B cell (primary cell): ENCODE measurements at regions not wholly inside any gene's neighbourhood (a gene's known extent, or its start where the extent isn't known, plus 50 kb on each side); places are given as distances from the start of the nearest gene placed in this dataset.

Source experiments
- ATAC-seq: fragments of 200-7000 bp; cut with Tn5 transposase; one replicate; pipeline ENCODE4 v1.10.0; 2021; ENCODE audit warnings: low read depth, mild to moderate bottlenecking, moderate number of reproducible peaks, moderate library complexity
- CTCF ChIA-PET: fragments of 350-600 bp; sonication (Branson Sonifier 250); formaldehyde crosslinking; loops from one replicate; lab custom pipeline; 2021; ENCODE audit warnings: antibody characterized with exemption, inconsistent platforms; lab: Charles Lee
- POLR2A ChIA-PET: fragments of 350-600 bp; sonication (Branson Sonifier 250); formaldehyde crosslinking; loops from one replicate; lab custom pipeline; 2021; ENCODE audit warnings: antibody characterized with exemption; lab: Charles Lee
- DNase-seq: peaks from one replicate; pipeline ENCODE4 v3.0.0; 2013
- H2AFZ ChIP-seq: 2 replicates; pipeline ENCODE4 v1.6.1; 2012; ENCODE audit warnings: mild to moderate bottlenecking, low read depth, low read length; ENCODE audit not compliant: insufficient read depth, poor library complexity, severe bottlenecking
- H3K27ac ChIP-seq, 2 donors: 1 replicate in 1 of 2; 2 replicates in 1 of 2; pipeline ENCODE4 v1.5.1; 2012 to 2013; ENCODE audit warnings: low read length in 2 of 2, mild to moderate bottlenecking in 2 of 2, moderate library complexity in 1 of 2
- H3K27me3 ChIP-seq, 4 experiments: fragments of 200-600 bp in 1 of 4; sonication (generic) in 1 of 4; replicated peaks in 1 of 4; 1 replicate in 2 of 4; 2 replicates in 2 of 4; pipeline versions ENCODE4 v1.6.1 to v1.7.0; 2013 to 2016; ENCODE audit warnings: low read length in 3 of 4, mild to moderate bottlenecking in 2 of 4, mixed read lengths in 1 of 4, moderate library complexity in 1 of 4; ENCODE audit not compliant: insufficient read depth in 4 of 4, control insufficient read depth in 3 of 4; ENCODE audit errors: control extremely low read depth in 1 of 4
- H3K36me3 ChIP-seq, 2 experiments: replicated peaks in 1 of 2; 1 replicate in 1 of 2; 2 replicates in 1 of 2; pipeline versions ENCODE4 v1.6.1 to v1.7.1; 2013; ENCODE audit warnings: low read length in 1 of 2; ENCODE audit not compliant: insufficient read depth in 2 of 2, control insufficient read depth in 1 of 2; ENCODE audit errors: control extremely low read depth in 1 of 2, extremely low read depth in 1 of 2
- H3K4me1 ChIP-seq, 2 donors: fragments of 200-600 bp in 1 of 2; sonication (generic) in 1 of 2; 1 replicate in 1 of 2; 2 replicates in 1 of 2; pipeline versions ENCODE4 v1.5.1 to v1.6.1; 2013 to 2017; ENCODE audit warnings: low read length in 2 of 2; ENCODE audit not compliant: control insufficient read depth in 2 of 2, insufficient read depth in 2 of 2
- H3K4me2 ChIP-seq: replicated peaks from 2 replicates; pipeline ENCODE3; 2012; ENCODE audit warnings: mild to moderate bottlenecking, low read depth, low read length; ENCODE audit not compliant: poor library complexity, severe bottlenecking
- H3K4me3 ChIP-seq, 5 experiments: fragments of 200-600 bp in 1 of 5; sonication (generic) in 1 of 5; 1 replicate in 3 of 5; 2 replicates in 2 of 5; pipeline versions ENCODE4 v1.5.1 to v1.7.0; 2011 to 2016; ENCODE audit warnings: low read length in 4 of 5, mild to moderate bottlenecking in 4 of 5, low read depth in 2 of 5, control low read depth in 1 of 5, moderate library complexity in 1 of 5; ENCODE audit not compliant: insufficient read depth in 1 of 5; ENCODE audit errors: control extremely low read depth in 1 of 5, extremely low read depth in 1 of 5
- H3K79me2 ChIP-seq: fragments of 200-600 bp; sonication (generic); one replicate; pipeline ENCODE4 v1.6.0; 2016; ENCODE audit warnings: low read length; ENCODE audit not compliant: control insufficient read depth, insufficient read depth
- H3K9ac ChIP-seq: fragments of 200-600 bp; sonication (generic); 2 replicates; pipeline ENCODE4 v1.6.1; 2017; ENCODE audit warnings: mild to moderate bottlenecking, low read length, moderate library complexity
- H3K9me3 ChIP-seq, 3 donors: one replicate each; pipeline versions ENCODE4 v1.6.1 to v1.7.1; 2013; ENCODE audit warnings: low read length in 2 of 3; ENCODE audit not compliant: control insufficient read depth in 2 of 3, insufficient read depth in 1 of 3; ENCODE audit errors: control extremely low read depth in 1 of 3
- H4K20me1 ChIP-seq: 2 replicates; pipeline ENCODE4 v1.6.0; 2012; ENCODE audit warnings: mild to moderate bottlenecking, low read length; ENCODE audit not compliant: insufficient read depth, control insufficient read depth, poor library complexity, severe bottlenecking
- H3K27ac Mint-ChIP-seq: one replicate; pipeline ENCODE4 v1.8.0; 2021; ENCODE audit warnings: mixed read lengths
- H3K27me3 Mint-ChIP-seq: one replicate; pipeline ENCODE4 v1.8.0; 2021; ENCODE audit warnings: mixed read lengths
- H3K4me1 Mint-ChIP-seq: one replicate; pipeline ENCODE4 v1.8.0; 2021; ENCODE audit warnings: mixed read lengths
- H3K4me3 Mint-ChIP-seq: one replicate; pipeline ENCODE4 v1.8.0; 2021; ENCODE audit warnings: mixed read lengths
- H3K9me3 Mint-ChIP-seq: one replicate; pipeline ENCODE4 v1.8.0; 2022; ENCODE audit warnings: mixed read lengths; ENCODE audit not compliant: insufficient read depth
- CTCF ChIP-seq: fragments of 200-600 bp; IDR thresholded peaks from one replicate; pipeline ENCODE4 v1.8.0; 2022; ENCODE audit warnings: antibody characterized with exemption, mild to moderate bottlenecking
- EZH2 ChIP-seq: IDR thresholded peaks from 2 replicates; pipeline ENCODE4 v1.6.1; 2012; ENCODE audit warnings: borderline replicate concordance, low read depth, mild to moderate bottlenecking, moderate library complexity, low read length; ENCODE audit not compliant: insufficient read depth, poor library complexity, severe bottlenecking
- WGBS: methylation state at CpG from one replicate; pipeline ENCODE4 v1.1.5; 2013; ENCODE audit warnings: missing lambda C conversion rate; ENCODE audit not compliant: insufficient coverage; 5-methylcytosine and 5-hydroxymethylcytosine counted together
- intact Hi-C: fragments of 100-400 bp; cut with micrococcal nuclease; formaldehyde crosslinking; loops from one replicate; pipeline ENCODE4 v1.10.0; 2022

GRCh38 chr18:78526275-78526674 lies 453.3 kb upstream of the SALL3 start:
- Histone ChIP-seq H3K27ac (no peak overlapping the region), H2AFZ (no peak overlapping the region), H3K27me3 (peaks cover 0 to 3% (median 0%) of the 10 kb centered on the region in 4 experiments), H3K79me2 (no peaks in the 10 kb centered on the region), H3K4me3 (no peak overlapping the region), H3K36me3 (no peaks in the 10 kb centered on the region), H4K20me1 (no peaks in the 10 kb centered on the region), H3K4me1 (no peaks in the 10 kb centered on the region), H3K9me3 (peaks cover 0 to 19% (median 0%) of the 10 kb centered on the region in 3 donors), H3K9ac (no peak overlapping the region), H3K4me2 (no peak overlapping the region)
- intact Hi-C loops, result no loop called here
- ChIA-PET POLR2A (no interaction called here), CTCF (no interaction called here)
- H3K27ac Mint-ChIP-seq, result no peak overlapping the region
- H3K9me3 Mint-ChIP-seq, result no peaks in the 10 kb centered on the region
- TF ChIP-seq CTCF (no peak), EZH2 (no peak)
- DNase-seq (no peak), ATAC-seq (no peak)
- no CpG with 5 or more reads among the region's 10 CpGs for WGBS
- no peaks in the 10 kb centered on the region for H3K4me1 Mint-ChIP-seq
- no peak overlapping the region for H3K4me3 Mint-ChIP-seq
- no peaks in the 10 kb centered on the region for H3K27me3 Mint-ChIP-seq

- Mint-ChIP-seq H3K27me3 (no peaks in the 10 kb centered on the region), H3K4me1 (no peaks in the 10 kb centered on the region), H3K9me3 (no peaks in the 10 kb centered on the region), H3K4me3 (no peak overlapping the region), H3K27ac (no peak overlapping the region)
- Histone ChIP-seq H4K20me1 (no peaks in the 10 kb centered on the region), H3K27me3 (peaks cover 0 to 3% (median 0%) of the 10 kb centered on the region in 4 experiments), H3K4me3 (no peak overlapping the region), H3K27ac (no peak overlapping the region), H3K9ac (no peak overlapping the region), H3K4me2 (no peak overlapping the region), H3K36me3 (no peaks in the 10 kb centered on the region), H3K79me2 (no peaks in the 10 kb centered on the region), H2AFZ (no peak overlapping the region), H3K9me3 (peaks cover 0 to 12% (median 0%) of the 10 kb centered on the region in 3 donors), H3K4me1 (no peaks in the 10 kb centered on the region)
- 89% methylated on average over 16 of the region's 19 CpGs for WGBS
- ATAC-seq (no peak), DNase-seq (no peak)
- intact Hi-C loops, result no loop called here
- ChIA-PET CTCF (no interaction called here), POLR2A (no interaction called here)
- TF ChIP-seq EZH2, result no peak
- no peak for TF ChIP-seq CTCF
Measured at GRCh38 chr18:78526923-78527711, 452.5 kb upstream of the SALL3 start.
